KMS-11 (cell line): ENCODE measurements at regions not wholly inside any gene's neighbourhood (a gene's known extent, or its start where the extent isn't known, plus 50 kb on each side); places are given as distances from the start of the nearest gene placed in this dataset.
"Not testable (repeated sequence)": the region's sequence is repeated elsewhere in the genome, so short reads cannot be mapped to it uniquely, and the experiment has no call there.

Source experiments
- H2AFZ ChIP-seq: fragments of 200-600 bp; sonication (generic); 2 replicates; pipeline ENCODE4 v1.6.1; 2016; ENCODE audit warnings: antibody characterized with exemption, mixed run types, low read depth
- H3K27ac ChIP-seq: fragments of 200-600 bp; sonication (generic); 2 replicates; pipeline ENCODE4 v1.6.1; 2016; ENCODE audit warnings: mild to moderate bottlenecking, mixed run types
- H3K27me3 ChIP-seq: fragments of 200-600 bp; sonication (generic); 2 replicates; pipeline ENCODE4 v1.6.1; 2017; ENCODE audit warnings: mild to moderate bottlenecking, low read depth, mixed run types, moderate library complexity; ENCODE audit not compliant: insufficient read depth
- H3K36me3 ChIP-seq: fragments of 200-600 bp; sonication (generic); 2 replicates; pipeline ENCODE4 v1.6.1; 2017; ENCODE audit warnings: mild to moderate bottlenecking, mixed run types; ENCODE audit not compliant: insufficient read depth
- H3K4me1 ChIP-seq: fragments of 200-600 bp; sonication (generic); 2 replicates; pipeline ENCODE4 v1.6.1; 2016; ENCODE audit warnings: mild to moderate bottlenecking, low read depth, mixed run types; ENCODE audit not compliant: poor library complexity, severe bottlenecking
- H3K4me2 ChIP-seq: fragments of 200-600 bp; sonication (generic); 2 replicates; pipeline ENCODE4 v1.7.0; 2016; ENCODE audit warnings: mild to moderate bottlenecking, mixed run types
- H3K4me3 ChIP-seq: fragments of 200-600 bp; sonication (generic); IDR thresholded peaks from 2 replicates; pipeline ENCODE4 v1.6.1; 2017; ENCODE audit warnings: low read depth, low read length, mixed read lengths; ENCODE audit not compliant: insufficient read depth
- H3K79me2 ChIP-seq: fragments of 200-600 bp; sonication (generic); 2 replicates; pipeline ENCODE4 v1.6.1; 2016; ENCODE audit warnings: low read depth, mixed run types; ENCODE audit not compliant: insufficient read depth
- H3K9ac ChIP-seq: fragments of 200-600 bp; sonication (generic); 2 replicates; pipeline ENCODE4 v1.6.1; 2016; ENCODE audit warnings: mild to moderate bottlenecking, mixed run types
- H4K20me1 ChIP-seq: fragments of 200-600 bp; sonication (generic); 2 replicates; pipeline ENCODE4 v1.6.1; 2016; ENCODE audit warnings: mild to moderate bottlenecking, mixed run types; ENCODE audit not compliant: insufficient read depth
- CTCF ChIP-seq: fragments of 200-600 bp; sonication (generic); conservative IDR thresholded peaks from 2 replicates; pipeline ENCODE4 v1.6.1; 2017; ENCODE audit warnings: low read depth, mild to moderate bottlenecking, antibody characterized with exemption, low read length, moderate library complexity, mixed read lengths

GRCh38 chr11:130677486-130678153 lies 229.2 kb downstream of the ADAMTS15 start:
- H3K27me3 ChIP-seq = no peaks in the 10 kb centered on the region
- no peaks in the 10 kb centered on the region for H3K4me1 ChIP-seq
- no peaks in the 10 kb centered on the region for H3K36me3 ChIP-seq
- no peak overlapping the region for H3K9ac ChIP-seq
- no peak overlapping the region for H3K27ac ChIP-seq
- no peak overlapping the region for H2AFZ ChIP-seq
- no peak for TF ChIP-seq CTCF
- H4K20me1 ChIP-seq = no peaks in the 10 kb centered on the region
- no peak overlapping the region for H3K4me3 ChIP-seq
- no peaks in the 10 kb centered on the region for H3K79me2 ChIP-seq
- H3K4me2 ChIP-seq = no peak overlapping the region

- no peaks in the 10 kb centered on the region for H3K36me3 ChIP-seq
- H3K4me2 ChIP-seq = no peak overlapping the region
- H3K4me3 ChIP-seq = no peak overlapping the region
- no peak for TF ChIP-seq CTCF
- H3K27ac ChIP-seq = no peak overlapping the region
- H3K4me1 ChIP-seq = no peaks in the 10 kb centered on the region
- no peaks in the 10 kb centered on the region for H4K20me1 ChIP-seq
- H2AFZ ChIP-seq = no peak overlapping the region
- H3K79me2 ChIP-seq = no peaks in the 10 kb centered on the region
- H3K27me3 ChIP-seq = no peaks in the 10 kb centered on the region
- H3K9ac ChIP-seq = no peak overlapping the region
Measured at GRCh38 chr11:130679247-130679646, 230.8 kb downstream of the ADAMTS15 start.

- H2AFZ ChIP-seq, H3K4me1 ChIP-seq, H4K20me1 ChIP-seq, H3K79me2 ChIP-seq, H3K4me2 ChIP-seq, H3K27ac ChIP-seq, H3K27me3 ChIP-seq, H3K36me3 ChIP-seq, H3K9ac ChIP-seq, H3K4me3 ChIP-seq: not testable (repeated sequence)
Measured at GRCh38 chr11:130682471-130682870, 233.8 kb downstream of the SNX19 start.

GRCh38 chr11:130689222-130689908 lies 226.9 kb downstream of the SNX19 start:
- Histone ChIP-seq H3K27ac (no peak overlapping the region), H2AFZ (no peak overlapping the region), H3K4me3 (no peak overlapping the region), H3K79me2 (no peaks in the 10 kb centered on the region), H3K27me3 (no peaks in the 10 kb centered on the region), H3K36me3 (no peaks in the 10 kb centered on the region), H3K4me1 (no peaks in the 10 kb centered on the region), H4K20me1 (no peaks in the 10 kb centered on the region), H3K9ac (no peak overlapping the region), H3K4me2 (no peak overlapping the region)
- TF ChIP-seq CTCF = no peak

- H3K4me1 ChIP-seq = no peaks in the 10 kb centered on the region
Measured at GRCh38 chr11:130691581-130691980, 224.7 kb downstream of the SNX19 start.

More at GRCh38 chr11:130691581-130691980, 224.7 kb downstream of the SNX19 start:
- H3K27me3 ChIP-seq = no peaks in the 10 kb centered on the region
- TF ChIP-seq CTCF = no peak
- H3K79me2 ChIP-seq = no peaks in the 10 kb centered on the region
- H4K20me1 ChIP-seq = no peaks in the 10 kb centered on the region
- no peak overlapping the region for H3K27ac ChIP-seq
- no peak overlapping the region for H3K9ac ChIP-seq
- H3K36me3 ChIP-seq = no peaks in the 10 kb centered on the region
- H3K4me3 ChIP-seq = no peak overlapping the region
- no peak overlapping the region for H3K4me2 ChIP-seq
- no peak overlapping the region for H2AFZ ChIP-seq
